GM12878 (cell line): ENCODE measurements at regions not wholly inside any gene's neighbourhood (a gene's known extent, or its start where the extent isn't known, plus 50 kb on each side); places are given as distances from the start of the nearest gene placed in this dataset.

Experiments used
- ATAC-seq: fragments of 200-7000 bp; cut with Tn5 transposase; 3 replicates; pipeline ENCODE4 v1.9.1; 2020; ENCODE audit warnings: mild to moderate bottlenecking, moderate library complexity
- BruUV-seq: library from RNA; stranded (reverse); fragments of 400-500 nt; replicated peaks from 2 replicates; lab custom pipeline; 2021; lab: Mats Ljungman, UMichigan
- CTCF ChIA-PET: fragments of 300-600 bp; sonication (Branson Sonifier 250); formaldehyde crosslinking; extraction: SDS; loops from one replicate; lab custom pipeline; 2021; ENCODE audit warnings: inconsistent platforms; lab: Yijun Ruan, JAX
- POLR2A ChIA-PET: fragments of 350-600 bp; formaldehyde crosslinking; extraction: SDS; loops from one replicate; lab custom pipeline; 2021; ENCODE audit warnings: inconsistent platforms; lab: Charles Lee
- RAD21 ChIA-PET: fragments of 300-600 bp; sonication (Branson Sonifier 250); formaldehyde crosslinking; loops from one replicate; lab custom pipeline; 2023; ENCODE audit warnings: antibody characterized with exemption; ENCODE audit not compliant: unreplicated experiment; lab: Charles Lee
- SMC1A ChIA-PET: fragments of 300-600 bp; sonication (Branson Sonifier 250); formaldehyde crosslinking; loops from one replicate; lab custom pipeline; 2023; ENCODE audit not compliant: unreplicated experiment, uncharacterized antibody; lab: Charles Lee
- DNase-seq: peaks from one replicate; pipeline ENCODE4 v3.0.0-alpha.2; 2011; ENCODE audit warnings: low read depth, low spot score
- FAIRE-seq: peaks from 3 replicates; lab custom pipeline; 2011; peaks lifted over from hg19 to GRCh38; lab: Jason Lieb, UNC
- H2AFZ ChIP-seq: 2 replicates; pipeline ENCODE4 v1.6.0; 2011; ENCODE audit warnings: low read depth, low read length, control low read depth; ENCODE audit not compliant: control insufficient read depth
- H3K27ac ChIP-seq: 2 replicates; pipeline ENCODE4 v1.5.1; 2011; ENCODE audit warnings: control low read depth; ENCODE audit not compliant: control insufficient read depth, insufficient read depth
- H3K27me3 ChIP-seq, 2 experiments: replicated peaks in 1 of 2; 2 replicates each; pipeline versions ENCODE4 v1.6.0 to v1.6.1; 2011; ENCODE audit warnings: low read length in 1 of 2; ENCODE audit not compliant: control insufficient read depth in 2 of 2, insufficient read depth in 2 of 2
- H3K36me3 ChIP-seq, 2 experiments: 2 replicates each; pipeline ENCODE4 v1.5.1; 2011; ENCODE audit warnings: low read length in 1 of 2; ENCODE audit not compliant: control insufficient read depth in 2 of 2, insufficient read depth in 2 of 2
- H3K4me1 ChIP-seq: 2 replicates; pipeline ENCODE4 v1.6.1; 2011; ENCODE audit warnings: mild to moderate bottlenecking, low read length, moderate library complexity, mixed read lengths; ENCODE audit not compliant: control insufficient read depth, insufficient read depth
- H3K4me2 ChIP-seq: 2 replicates; pipeline ENCODE4 v1.6.0; 2011; ENCODE audit warnings: control low read depth; ENCODE audit not compliant: control insufficient read depth, insufficient read depth
- H3K4me3 ChIP-seq: fragments of 200-600 bp; sonication (generic); 2 replicates; pipeline ENCODE4 v1.5.1; 2016
- H3K79me2 ChIP-seq: 2 replicates; pipeline ENCODE4 v1.6.0; 2011; ENCODE audit warnings: low read length; ENCODE audit not compliant: control insufficient read depth, insufficient read depth
- H3K9ac ChIP-seq: 2 replicates; pipeline ENCODE4 v1.8.0; 2011; ENCODE audit warnings: low read length, control low read depth, mixed read lengths; ENCODE audit not compliant: control insufficient read depth, insufficient read depth
- H3K9me3 ChIP-seq: replicated peaks from 3 replicates; pipeline ENCODE4 v1.5.1; 2011; ENCODE audit warnings: mild to moderate bottlenecking, low read length; ENCODE audit not compliant: control insufficient read depth, insufficient read depth
- H4K20me1 ChIP-seq: 2 replicates; pipeline ENCODE4 v1.6.0; 2011; ENCODE audit not compliant: control insufficient read depth, insufficient read depth
- ATF7 ChIP-seq: fragments of 450-650 bp; IDR thresholded peaks from 2 replicates; pipeline ENCODE4 v1.6.1; 2016; ENCODE audit warnings: low read depth, mild to moderate bottlenecking
- FOS ChIP-seq: IDR thresholded peaks from 3 replicates; pipeline ENCODE4 v1.6.1; 2011; ENCODE audit warnings: borderline replicate concordance; ENCODE audit not compliant: insufficient read length; ENCODE audit errors: extremely low read depth
- FOXK2 ChIP-seq: fragments of 450-650 bp; IDR thresholded peaks from 2 replicates; pipeline ENCODE4 v1.6.1; 2017; ENCODE audit warnings: mild to moderate bottlenecking, moderate library complexity
- HDAC6 ChIP-seq: fragments of 200-600 bp; sonication (generic); IDR thresholded peaks from one replicate; pipeline ENCODE4 v1.8.0; 2017; ENCODE audit warnings: antibody characterized with exemption; ENCODE audit not compliant: unreplicated experiment
- IKZF1 ChIP-seq: fragments of 450-650 bp; conservative IDR thresholded peaks from 2 replicates; pipeline ENCODE4 v1.6.1; 2017; ENCODE audit warnings: antibody characterized with exemption, mild to moderate bottlenecking
- KAT2A ChIP-seq: conservative IDR thresholded peaks from 2 replicates; pipeline ENCODE4 v1.6.1; 2011; ENCODE audit warnings: low read depth, low read length; ENCODE audit not compliant: control insufficient read depth
- NRF1 ChIP-seq: conservative IDR thresholded peaks from 2 replicates; pipeline ENCODE4 v1.6.1; 2011; ENCODE audit warnings: mild to moderate bottlenecking, low read depth, low read length, improper control_type of control experiment
- POLR2AphosphoS5 ChIP-seq: IDR thresholded peaks from 2 replicates; pipeline ENCODE4 v1.6.1; 2011; ENCODE audit warnings: mild to moderate bottlenecking, low read length, inconsistent platforms
- PRDM15 ChIP-seq: fragments of 450-650 bp; formaldehyde crosslinking; IDR thresholded peaks from 2 replicates; pipeline ENCODE4 v1.4.0; 2020; ENCODE audit warnings: mild to moderate bottlenecking, moderate library complexity
- RAD51 ChIP-seq: fragments of 450-650 bp; IDR thresholded peaks from 2 replicates; pipeline ENCODE4 v1.6.1; 2016; ENCODE audit warnings: moderate library complexity, mild to moderate bottlenecking, inconsistent platforms
- SIN3A ChIP-seq: IDR thresholded peaks from 2 replicates; pipeline ENCODE4 v1.6.1; 2012; ENCODE audit warnings: low read depth, low read length, improper control_type of control experiment
- SMAD5 ChIP-seq: IDR thresholded peaks from 2 replicates; pipeline ENCODE4 v1.6.1; 2016; ENCODE audit warnings: antibody characterized with exemption, low read depth
- SMC3 ChIP-seq: IDR thresholded peaks from 2 replicates; pipeline ENCODE4 v1.6.1; 2011; ENCODE audit warnings: low read length, improper control_type of control experiment, borderline replicate concordance
- TCF3 ChIP-seq: IDR thresholded peaks from 2 replicates; pipeline ENCODE4 v1.6.1; 2012; ENCODE audit warnings: low read depth, mild to moderate bottlenecking, low read length, borderline replicate concordance; ENCODE audit not compliant: insufficient read depth
- YY1 ChIP-seq: IDR thresholded peaks from 2 replicates; pipeline ENCODE4 v1.6.1; 2011; ENCODE audit warnings: low read depth, mild to moderate bottlenecking, low read length
- ZSCAN29 ChIP-seq: fragments of 450-650 bp; IDR thresholded peaks from 2 replicates; pipeline ENCODE4 v1.6.1; 2017; ENCODE audit warnings: mild to moderate bottlenecking, moderate library complexity
- WGBS: methylation state at CpG from one replicate; pipeline ENCODE4 v1.1.6; 2016; ENCODE audit warnings: low lambda C conversion rate; ENCODE audit not compliant: insufficient replicate concordance, insufficient coverage; ENCODE audit errors: missing lambda C conversion rate; 5-methylcytosine and 5-hydroxymethylcytosine counted together
- in situ Hi-C: fragments of 300-500 bp; cut with MboI; formaldehyde crosslinking; loops from 9 replicates; pipeline ENCODE4 v1.14.3; 2018; ENCODE audit warnings: mixed read lengths
- intact Hi-C: fragments of 100-400 bp; cut with micrococcal nuclease; formaldehyde crosslinking; loops from one replicate; pipeline ENCODE4 v1.14.2; 2022; ENCODE audit not compliant: unreplicated experiment

- TF ChIP-seq FOXK2 (no peak), SMAD5 (no peak), RAD51 (no peak), HDAC6 (no peak), NRF1 (no peak), ATF7 (no peak), YY1 (no peak), SIN3A (no peak), TCF3 (no peak), SMC3 (no peak), KAT2A (no peak), FOS (no peak)
Measured at GRCh38 chr22:26998716-26999115, 341.3 kb downstream of the MIAT start (continued).

- WGBS: 55% methylated on average over 11 of the region's 11 CpGs
- Histone ChIP-seq H3K4me1 (no peaks in the 10 kb centered on the region), H4K20me1 (no peaks in the 10 kb centered on the region), H3K4me2 (no peak overlapping the region), H3K36me3 (no peaks in the 10 kb centered on the region), H2AFZ (no peak overlapping the region), H3K9me3 (no peaks in the 10 kb centered on the region)
- intact Hi-C loops: no loop called here
- FAIRE-seq: no peak
- SMC1A ChIA-PET: no interaction called here
- TF ChIP-seq POLR2AphosphoS5: no peak
- TF ChIP-seq ZSCAN29: no peak
- no peak for TF ChIP-seq PRDM15 (CRISPR knock-in tag)
- TF ChIP-seq IKZF1: no peak
- TF ChIP-seq, all 136 proteins: peak for 0
- H3K79me2 ChIP-seq: no peaks in the 10 kb centered on the region
- ChIA-PET POLR2A (no interaction called here), RAD21 (no interaction called here), CTCF (no interaction called here)
- H3K27me3 ChIP-seq: no peaks in the 10 kb centered on the region; a peak in 2 of 4 replicates
- no TSS peak for BruUV-seq
- H3K4me3 ChIP-seq: no peak overlapping the region
- DNase-seq (no peak), ATAC-seq (no peak)
- no peak overlapping the region for H3K27ac ChIP-seq
- no peak overlapping the region for H3K9ac ChIP-seq
- in situ Hi-C loops: no loop called here
Measured at GRCh38 chr22:27003297-27003696, 345.9 kb downstream of the MIAT start.
